A673 (cell line): ENCODE measurements at regions not wholly inside any gene's neighbourhood (a gene's known extent, or its start where the extent isn't known, plus 50 kb on each side); places are given as distances from the start of the nearest gene placed in this dataset.
"Not testable (repeated sequence)": the region's sequence is repeated elsewhere in the genome, so short reads cannot be mapped to it uniquely, and the experiment has no call there.

ENCODE experiments used
- EZH2 ChIP-seq: fragments of 200-600 bp; sonication (generic); IDR thresholded peaks from 2 replicates; pipeline ENCODE4 v1.6.1; 2017; ENCODE audit warnings: borderline replicate concordance, low read depth, mild to moderate bottlenecking, mixed read lengths, antibody characterized with exemption, low read length; ENCODE audit not compliant: poor library complexity, severe bottlenecking
- TF ChIP-seq, protein P1 (sequence below): fragments of 300-800, 200-600 bp; sonication (generic); conservative IDR thresholded peaks from 2 replicates; pipeline ENCODE4 v1.5.1; 2017; ENCODE audit warnings: low read depth, mild to moderate bottlenecking, antibody characterized with exemption, low read length, moderate library complexity, mixed read lengths

DNA sequence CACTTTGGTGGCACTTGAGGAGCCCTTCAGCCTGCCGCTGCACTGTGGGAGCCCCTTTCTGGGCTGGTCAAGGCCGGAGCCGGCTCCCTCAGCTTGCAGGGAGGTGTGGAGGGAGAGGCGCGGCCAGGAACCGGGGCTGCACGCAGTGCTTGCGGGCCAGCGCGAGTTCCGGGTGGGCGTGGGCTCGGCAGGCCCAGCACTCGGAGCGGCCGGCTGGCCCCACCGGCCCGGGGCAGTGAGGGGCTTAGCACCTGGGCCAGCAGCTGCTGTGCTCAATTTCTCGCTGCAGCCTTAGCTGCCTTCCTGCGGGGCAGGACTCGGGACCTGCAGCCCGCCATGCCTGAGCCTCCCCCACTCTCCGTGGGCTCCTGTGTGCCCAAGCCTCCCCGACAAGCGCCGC lies 533.7 kb upstream of the SLC10A2 start:
- TF ChIP-seq, protein P1, sequence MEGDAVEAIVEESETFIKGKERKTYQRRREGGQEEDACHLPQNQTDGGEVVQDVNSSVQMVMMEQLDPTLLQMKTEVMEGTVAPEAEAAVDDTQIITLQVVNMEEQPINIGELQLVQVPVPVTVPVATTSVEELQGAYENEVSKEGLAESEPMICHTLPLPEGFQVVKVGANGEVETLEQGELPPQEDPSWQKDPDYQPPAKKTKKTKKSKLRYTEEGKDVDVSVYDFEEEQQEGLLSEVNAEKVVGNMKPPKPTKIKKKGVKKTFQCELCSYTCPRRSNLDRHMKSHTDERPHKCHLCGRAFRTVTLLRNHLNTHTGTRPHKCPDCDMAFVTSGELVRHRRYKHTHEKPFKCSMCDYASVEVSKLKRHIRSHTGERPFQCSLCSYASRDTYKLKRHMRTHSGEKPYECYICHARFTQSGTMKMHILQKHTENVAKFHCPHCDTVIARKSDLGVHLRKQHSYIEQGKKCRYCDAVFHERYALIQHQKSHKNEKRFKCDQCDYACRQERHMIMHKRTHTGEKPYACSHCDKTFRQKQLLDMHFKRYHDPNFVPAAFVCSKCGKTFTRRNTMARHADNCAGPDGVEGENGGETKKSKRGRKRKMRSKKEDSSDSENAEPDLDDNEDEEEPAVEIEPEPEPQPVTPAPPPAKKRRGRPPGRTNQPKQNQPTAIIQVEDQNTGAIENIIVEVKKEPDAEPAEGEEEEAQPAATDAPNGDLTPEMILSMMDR, result not testable (repeated sequence)
- not testable (repeated sequence) for TF ChIP-seq EZH2
